ENCODE measurements at regions not wholly inside any gene's neighbourhood (a gene's known extent, or its start where the extent isn't known, plus 50 kb on each side); places are given as distances from the start of the nearest gene placed in this dataset.
"Not testable (repeated sequence)": the region's sequence is repeated elsewhere in the genome, so short reads cannot be mapped to it uniquely, and the experiment has no call there.

GRCh38 chr15:23850666-23851065 lies 163.6 kb upstream of the NDN start:
- DNase-seq (ENCODE audit: low spot score) = no peak

GRCh38 chr15:23851921-23852320 lies 164.8 kb upstream of the NDN start:
- DNase-seq (ENCODE audit: low spot score) = no peak

GRCh38 chr15:23853286-23853685 lies 166.2 kb upstream of the NDN start:
- DNase-seq (ENCODE audit: low spot score) = no peak

- DNase-seq (ENCODE audit: low spot score) = no peak
Observed at GRCh38 chr15:23854203-23854911, 167.3 kb upstream of the NDN start.

GRCh38 chr15:23854912-23855659 lies 168.0 kb upstream of the NDN start:
- no peak for DNase-seq (ENCODE audit: low spot score)

GRCh38 chr15:23855947-23856346 lies 168.8 kb upstream of the NDN start:
- DNase-seq (ENCODE audit: low spot score) = no peak

GRCh38 chr15:23857028-23857641 lies 170.0 kb upstream of the NDN start:
- peak; percentile 33 for DNase-seq (ENCODE audit: low spot score)

GRCh38 chr15:23859008-23859407 lies 171.9 kb upstream of the NDN start:
- DNase-seq (ENCODE audit: low spot score) = no peak

- DNase-seq (ENCODE audit: low spot score) = no peak
Observed at GRCh38 chr15:23860290-23861245, 173.5 kb upstream of the NDN start.

GRCh38 chr15:23866832-23867231 lies 179.7 kb upstream of the NDN start:
- no peak for DNase-seq (ENCODE audit: low spot score)

- no peak for DNase-seq (ENCODE audit: low spot score)
Observed at GRCh38 chr15:23869396-23869795, 182.3 kb upstream of the NDN start.

- not testable (repeated sequence) for DNase-seq (ENCODE audit: low spot score)
Observed at GRCh38 chr15:23873613-23874012, 186.5 kb upstream of the NDN start.

GRCh38 chr15:23877502-23878412 lies 190.7 kb upstream of the NDN start:
- DNase-seq (ENCODE audit: low spot score) = no peak

- DNase-seq (ENCODE audit: low spot score) = no peak
Observed at GRCh38 chr15:23881291-23881690, 194.2 kb upstream of the NDN start.

GRCh38 chr15:23890218-23890617 lies 203.1 kb upstream of the NDN start:
- DNase-seq (ENCODE audit: low spot score) = no peak

- DNase-seq (ENCODE audit: low spot score) = no peak
Observed at GRCh38 chr15:23897091-23897490, 210.0 kb upstream of the NDN start.

GRCh38 chr15:23897531-23897930 lies 210.4 kb upstream of the NDN start:
- DNase-seq (ENCODE audit: low spot score) = no peak

- DNase-seq (ENCODE audit: low spot score) = no peak
Observed at GRCh38 chr15:23910030-23910429, 222.9 kb upstream of the NDN start.

- no peak for DNase-seq (ENCODE audit: low spot score)
Observed at GRCh38 chr15:23912191-23912590, 225.1 kb upstream of the NDN start.

- DNase-seq (ENCODE audit: low spot score) = no peak
Observed at GRCh38 chr15:23913081-23913480, 226.0 kb upstream of the NDN start.

- no peak for DNase-seq (ENCODE audit: low spot score)
Observed at GRCh38 chr15:23913635-23914034, 226.5 kb upstream of the NDN start.
